A673 (cell line): ENCODE measurements at regions not wholly inside any gene's neighbourhood (a gene's known extent, or its start where the extent isn't known, plus 50 kb on each side); places are given as distances from the start of the nearest gene placed in this dataset.

Experiments
- BruUV-seq: library from RNA; stranded (reverse); fragments of 400-500 nt; replicated peaks from 2 replicates; lab custom pipeline; 2021; lab: Mats Ljungman, UMichigan
- CTCF ChIA-PET: fragments of 300-600 bp; sonication (Branson Sonifier 250); formaldehyde crosslinking; loops from one replicate; lab custom pipeline; 2022; ENCODE audit warnings: antibody characterized with exemption; lab: Charles Lee
- POLR2A ChIA-PET: fragments of 300-600 bp; sonication (Branson Sonifier 250); formaldehyde crosslinking; loops from one replicate; lab custom pipeline; 2022; ENCODE audit warnings: antibody characterized with exemption; ENCODE audit not compliant: low non-redundant PET; lab: Charles Lee
- DNase-seq: peaks from one replicate; pipeline ENCODE4 v3.0.0-alpha.2; 2015; ENCODE audit warnings: low spot score
- H3K27ac ChIP-seq: fragments of 200-600 bp; sonication (generic); 2 replicates; pipeline ENCODE4 v1.5.1; 2016; ENCODE audit warnings: mixed run types, low read depth, mild to moderate bottlenecking, mixed read lengths, antibody characterized with exemption, low read length; ENCODE audit not compliant: poor library complexity, severe bottlenecking
- H3K27me3 ChIP-seq: fragments of 200-600 bp; sonication (generic); replicated peaks from 2 replicates; pipeline ENCODE4 v1.6.1; 2017; ENCODE audit warnings: mixed run types, low read depth, mild to moderate bottlenecking, mixed read lengths, antibody characterized with exemption, low read length; ENCODE audit not compliant: insufficient read depth, poor library complexity
- H3K36me3 ChIP-seq: fragments of 200-600 bp; sonication (generic); 2 replicates; pipeline ENCODE4 v1.6.1; 2016; ENCODE audit warnings: mixed run types, mild to moderate bottlenecking, mixed read lengths, antibody characterized with exemption, low read length; ENCODE audit not compliant: insufficient read depth, poor library complexity, severe bottlenecking
- H3K4me1 ChIP-seq: fragments of 200-600 bp; sonication (generic); 2 replicates; pipeline ENCODE4 v1.6.1; 2017; ENCODE audit warnings: mixed run types, mild to moderate bottlenecking, mixed read lengths, antibody characterized with exemption, low read length; ENCODE audit not compliant: insufficient read depth, poor library complexity, severe bottlenecking
- H3K4me3 ChIP-seq: fragments of 200-600 bp; sonication (generic); 2 replicates; pipeline ENCODE4 v1.5.1; 2016; ENCODE audit warnings: low read depth, mixed run types, mild to moderate bottlenecking, mixed read lengths, low read length; ENCODE audit not compliant: poor library complexity, severe bottlenecking
- H3K9me3 ChIP-seq: fragments of 200-600 bp; sonication (generic); 2 replicates; pipeline ENCODE4 v1.6.1; 2016; ENCODE audit warnings: mixed run types, low read depth, mild to moderate bottlenecking, mixed read lengths, antibody characterized with exemption, low read length; ENCODE audit not compliant: poor library complexity, severe bottlenecking
- CTCF ChIP-seq: fragments of 300-800, 200-600 bp; sonication (generic); conservative IDR thresholded peaks from 2 replicates; pipeline ENCODE4 v1.5.1; 2017; ENCODE audit warnings: low read depth, mild to moderate bottlenecking, antibody characterized with exemption, low read length, moderate library complexity, mixed read lengths
- EZH2 ChIP-seq: fragments of 200-600 bp; sonication (generic); IDR thresholded peaks from 2 replicates; pipeline ENCODE4 v1.6.1; 2017; ENCODE audit warnings: borderline replicate concordance, low read depth, mild to moderate bottlenecking, mixed read lengths, antibody characterized with exemption, low read length; ENCODE audit not compliant: poor library complexity, severe bottlenecking
- intact Hi-C: fragments of 100-400 bp; cut with micrococcal nuclease; formaldehyde crosslinking; loops from one replicate; pipeline ENCODE4 v1.10.0; 2022; ENCODE audit not compliant: unreplicated experiment

- Histone ChIP-seq H3K9me3 (no peaks in the 10 kb centered on the region), H3K27me3 (no peaks in the 10 kb centered on the region), H3K36me3 (no peaks in the 10 kb centered on the region), H3K4me1 (peaks cover 12% of the 10 kb centered on the region), H3K4me3 (no peak overlapping the region), H3K27ac (no peak overlapping the region)
- no peak for TF ChIP-seq CTCF
- TF ChIP-seq EZH2: no peak
- POLR2A ChIA-PET: interaction anchor here (0.7 kb wide), 1 partner anchor 68 kb away, joined by 4 read pairs; no protein-coding TSS in a partner anchor
- intact Hi-C loops: no loop called here
- no TSS peak for BruUV-seq
- no peak for DNase-seq
- CTCF ChIA-PET: no interaction called here
Measured at GRCh38 chr3:159779883-159780282, 208.8 kb upstream of the IL12A start.

- TF ChIP-seq EZH2: no peak
- TF ChIP-seq CTCF: no peak
- Histone ChIP-seq H3K27ac (no peak overlapping the region), H3K4me3 (no peak overlapping the region), H3K36me3 (no peaks in the 10 kb centered on the region), H3K9me3 (no peaks in the 10 kb centered on the region), H3K27me3 (no peaks in the 10 kb centered on the region), H3K4me1 (no peaks in the 10 kb centered on the region)
- ChIA-PET POLR2A (no interaction called here), CTCF (no interaction called here)
- no TSS peak for BruUV-seq
- DNase-seq: no peak
- intact Hi-C loops: no loop called here
Measured at GRCh38 chr3:159781867-159782266, 206.8 kb upstream of the IL12A start.

GRCh38 chr3:159782724-159783421 is 205.8 kb upstream of the IL12A start:
- Histone ChIP-seq H3K27me3 (no peaks in the 10 kb centered on the region), H3K36me3 (no peaks in the 10 kb centered on the region), H3K4me1 (no peaks in the 10 kb centered on the region), H3K4me3 (no peak overlapping the region), H3K9me3 (no peaks in the 10 kb centered on the region), H3K27ac (no peak overlapping the region)
- no peak for TF ChIP-seq EZH2
- TF ChIP-seq CTCF: no peak
- CTCF ChIA-PET: no interaction called here
- DNase-seq: no peak
- no TSS peak for BruUV-seq
- POLR2A ChIA-PET: no interaction called here
- intact Hi-C loops: no loop called here
